ENCODE measurements at regions not wholly inside any gene's neighbourhood (a gene's known extent, or its start where the extent isn't known, plus 50 kb on each side); places are given as distances from the start of the nearest gene placed in this dataset.
A peak's percentile ranks its signal among the peaks of the same experiment; 100 is the strongest.

DNA sequence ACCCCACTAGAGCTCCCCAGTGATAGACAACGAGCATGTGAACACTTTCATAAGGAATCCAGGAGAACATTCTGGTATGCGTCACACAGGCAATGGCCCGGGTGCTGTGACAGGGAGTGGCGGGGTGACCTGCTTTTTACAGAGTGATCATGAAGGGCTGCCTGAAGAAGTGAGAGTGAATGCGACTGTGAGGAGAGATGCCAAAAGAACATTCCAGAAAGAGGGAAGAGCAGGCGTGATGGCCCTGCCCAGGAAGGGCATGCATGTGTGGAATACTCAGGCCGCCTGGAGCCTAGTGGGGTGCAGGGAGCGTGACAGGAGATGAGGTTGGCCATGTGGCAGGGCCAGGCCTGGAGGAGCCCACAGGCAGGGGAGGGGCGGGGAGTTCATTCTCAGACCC lies 53.8 kb downstream of the FZD10 start:
- DNase-seq (ENCODE audit: low spot score) = no peak
- intact Hi-C loops (cut with DNase I) = no loop called here

DNA sequence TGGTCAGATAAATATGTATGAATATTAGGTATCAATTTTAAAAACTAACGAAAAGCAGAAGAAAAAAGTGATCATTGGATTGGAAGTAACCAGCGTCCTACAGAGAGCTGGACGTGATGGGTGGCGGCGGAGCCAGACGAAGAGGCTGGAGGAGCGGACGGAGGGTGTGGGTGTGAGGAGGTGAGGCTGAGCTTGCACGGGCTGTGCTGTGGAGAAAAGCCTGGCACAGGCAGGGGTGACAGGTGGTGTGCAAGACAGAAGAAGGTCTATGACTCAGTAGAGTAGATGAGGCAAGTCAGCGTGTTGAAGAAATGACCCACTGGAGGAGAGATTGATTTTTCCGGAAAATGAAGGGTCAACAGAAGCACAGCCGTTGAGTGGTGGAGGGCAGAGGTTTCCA lies 56.4 kb downstream of the FZD10 start:
- no peak for DNase-seq (ENCODE audit: low spot score)

DNA sequence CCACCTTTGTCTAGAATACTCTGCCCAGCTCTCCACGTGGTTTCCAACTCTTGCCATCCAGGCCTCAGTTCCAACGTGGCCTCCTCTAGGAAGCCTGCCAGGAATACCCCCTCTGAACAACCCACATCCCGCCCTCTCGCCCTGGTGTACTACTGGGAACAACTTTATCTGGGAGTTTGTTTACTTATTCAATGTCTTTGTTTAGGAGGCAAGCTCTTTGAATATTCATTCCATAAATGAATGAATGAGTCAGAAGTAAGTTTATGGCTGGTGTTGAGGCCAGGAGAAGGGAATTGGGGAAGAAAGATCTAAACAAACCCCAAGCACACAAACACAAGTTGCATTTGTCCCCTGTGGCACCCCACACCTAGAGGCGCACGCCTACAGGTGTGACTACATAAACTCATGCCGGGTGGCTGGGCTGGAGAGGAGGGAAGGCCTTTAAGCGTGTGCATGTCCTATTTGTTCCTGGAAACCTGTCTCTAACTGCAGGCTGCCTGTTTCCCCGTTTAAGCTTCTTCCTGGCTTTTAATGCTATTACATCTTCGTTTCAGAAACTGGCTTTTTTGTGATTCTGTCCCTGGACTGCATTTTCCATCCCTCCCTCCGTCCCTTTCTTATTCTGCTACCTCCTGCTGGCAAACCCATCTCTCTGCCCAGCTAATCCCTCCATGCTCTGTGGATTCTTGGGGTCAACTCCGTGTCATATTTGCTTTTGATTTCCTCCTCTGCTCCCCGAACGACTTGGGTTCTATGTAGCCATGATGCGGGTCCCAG lies 57.9 kb downstream of the FZD10 start:
- intact Hi-C loops (cut with DNase I) = no loop called here
- no peak for DNase-seq (ENCODE audit: low spot score)

More for the DNA sequence above, 56.4 kb downstream of the FZD10 start:
- intact Hi-C loops (cut with DNase I) = no loop called here

DNA sequence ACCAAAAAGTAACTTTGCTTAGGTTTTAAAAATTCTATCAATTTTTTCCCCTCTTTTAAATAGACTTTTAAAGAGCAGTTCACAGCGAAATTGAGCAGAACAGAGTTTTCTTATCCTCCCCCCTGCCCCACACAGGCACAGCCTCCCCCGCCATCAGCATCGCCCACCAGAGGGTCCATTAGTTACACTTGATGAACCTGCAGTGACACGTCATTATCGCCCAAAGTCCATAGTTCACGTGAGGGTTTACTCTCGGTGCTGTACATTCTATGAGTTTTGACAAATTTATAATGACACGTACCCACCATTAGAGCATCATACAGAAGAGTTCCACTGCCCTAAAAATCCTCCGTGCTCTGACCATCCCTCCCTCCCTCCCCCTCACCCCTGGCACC lies 58.4 kb downstream of the FZD10 start:
- intact Hi-C loops (cut with DNase I) = no loop called here
- no peak for DNase-seq (ENCODE audit: low spot score)

DNA sequence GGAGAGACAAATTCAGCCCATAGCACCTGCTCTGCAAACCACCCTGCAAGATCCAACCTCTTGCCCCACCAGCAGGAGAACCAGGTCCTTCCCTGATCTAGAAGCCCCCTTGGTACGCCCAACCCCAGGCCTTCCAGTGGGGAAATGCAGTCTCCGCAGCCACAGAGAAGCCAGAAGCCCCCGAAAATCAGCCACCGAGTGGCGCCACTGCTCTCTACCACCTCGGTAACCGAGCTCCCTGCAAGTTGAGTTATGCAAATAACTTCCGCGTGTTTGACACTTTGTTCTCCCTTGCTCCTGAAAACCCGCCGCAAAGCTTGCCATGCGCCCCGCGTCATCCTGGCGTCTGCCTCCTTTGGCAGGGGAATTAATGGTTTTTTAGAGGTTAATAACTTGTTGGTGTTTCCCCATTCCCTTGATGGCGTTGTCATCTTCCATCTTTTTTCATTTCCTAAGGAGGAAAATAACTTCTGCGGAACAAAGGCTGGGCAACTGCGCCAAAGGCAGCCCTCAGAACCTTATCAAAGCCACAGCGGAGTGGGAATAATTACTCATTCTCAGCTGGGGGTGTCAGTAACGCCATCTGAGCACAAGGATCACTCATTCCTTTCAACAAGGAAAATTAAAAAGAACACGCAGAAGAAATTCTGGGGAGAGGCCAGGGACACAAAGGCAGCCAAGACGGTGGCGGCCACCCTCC lies 60.4 kb downstream of the FZD10 start:
- intact Hi-C loops (cut with DNase I) = no loop called here

DNA sequence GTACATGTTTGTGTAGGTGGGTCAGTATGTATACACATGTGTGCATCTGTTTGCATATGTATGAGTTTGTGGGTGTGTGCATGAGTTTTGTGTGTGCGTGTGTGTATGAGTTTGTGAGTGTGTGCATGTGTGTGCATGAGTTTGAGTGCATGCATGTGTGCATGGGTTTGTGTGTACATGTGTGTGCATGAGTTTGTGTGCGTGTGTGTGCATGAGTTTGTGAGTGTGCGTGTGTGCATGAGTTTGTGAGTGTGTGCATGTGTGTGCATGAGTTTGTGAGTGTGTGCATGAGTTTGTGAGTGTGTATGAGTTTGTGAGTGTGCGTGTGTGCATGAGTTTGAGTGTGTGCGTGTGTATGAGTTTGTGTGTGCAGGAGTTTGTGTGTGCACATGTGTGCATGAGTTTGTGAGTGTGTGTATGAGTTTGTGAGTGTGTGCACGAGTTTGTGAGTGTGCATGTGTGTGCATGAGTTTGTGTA lies 61.5 kb downstream of the FZD10 start:
- intact Hi-C loops (cut with DNase I) = no loop called here
- no peak for DNase-seq (ENCODE audit: low spot score)

More for the DNA sequence above, 60.4 kb downstream of the FZD10 start:
- DNase-seq (ENCODE audit: low spot score) = no peak

DNA sequence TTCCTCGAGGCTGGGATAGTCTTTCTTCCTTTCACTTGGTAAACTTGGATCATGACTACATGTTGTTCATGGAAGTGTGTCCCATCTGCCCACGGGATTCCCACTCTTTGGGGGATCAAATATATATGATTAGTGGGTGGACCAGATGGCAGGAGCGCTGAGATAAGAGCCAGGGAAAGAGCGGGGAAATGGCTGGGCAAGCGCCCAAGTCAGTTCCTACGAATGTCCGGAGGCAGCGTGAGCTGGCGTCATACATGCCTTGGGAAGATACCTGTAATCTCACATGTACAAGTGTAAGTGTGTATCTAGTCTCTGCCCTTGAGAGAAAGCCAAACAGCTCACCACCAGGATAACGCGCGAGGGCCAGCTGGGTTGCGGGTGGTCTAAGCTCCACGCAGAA lies 62.3 kb downstream of the FZD10 start:
- no peak for DNase-seq (ENCODE audit: low spot score)
- intact Hi-C loops (cut with DNase I) = no loop called here

DNA sequence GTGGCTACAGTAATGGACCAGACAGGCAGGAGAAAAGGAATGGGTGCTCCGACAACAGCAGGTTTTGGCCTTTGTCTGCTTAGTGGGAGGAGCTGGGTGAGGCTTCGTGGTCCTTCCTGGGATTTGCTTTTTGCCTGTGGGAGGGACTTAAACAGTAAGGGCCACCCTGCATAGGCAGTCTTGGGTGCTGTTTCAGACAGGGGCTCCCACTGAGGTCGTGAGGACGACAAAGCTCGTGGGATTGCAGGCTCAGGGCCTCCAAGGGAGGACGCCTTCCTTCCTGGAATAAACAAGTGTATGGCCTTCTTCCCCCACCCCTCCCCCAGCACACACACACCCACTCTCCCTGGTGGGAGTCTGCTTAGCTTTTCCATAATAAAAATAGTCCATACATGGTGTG lies 63.1 kb downstream of the FZD10 start:
- intact Hi-C loops (cut with DNase I) = no loop called here
- DNase-seq (ENCODE audit: low spot score) = no peak

DNA sequence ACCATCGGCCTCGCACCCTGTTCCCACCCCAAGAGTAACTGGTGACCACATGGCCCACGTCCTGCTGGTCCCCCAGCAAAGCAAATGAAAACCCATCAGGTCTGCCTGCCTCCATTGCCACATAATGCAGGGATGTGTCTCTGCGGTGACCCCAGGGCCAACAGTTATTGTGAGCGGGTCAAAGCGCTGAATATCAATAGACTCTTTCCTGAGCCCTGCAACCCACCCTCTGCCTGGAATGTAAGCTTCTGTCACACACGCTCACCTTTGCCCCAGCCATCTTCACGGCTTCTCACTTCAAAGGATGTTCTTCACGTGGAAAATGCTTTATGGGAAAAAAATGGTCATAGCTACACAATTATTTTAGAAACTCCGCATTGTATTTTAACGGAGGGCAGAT lies 63.9 kb downstream of the FZD10 start:
- intact Hi-C loops (cut with DNase I) = no loop called here
- no peak for DNase-seq (ENCODE audit: low spot score)

DNA sequence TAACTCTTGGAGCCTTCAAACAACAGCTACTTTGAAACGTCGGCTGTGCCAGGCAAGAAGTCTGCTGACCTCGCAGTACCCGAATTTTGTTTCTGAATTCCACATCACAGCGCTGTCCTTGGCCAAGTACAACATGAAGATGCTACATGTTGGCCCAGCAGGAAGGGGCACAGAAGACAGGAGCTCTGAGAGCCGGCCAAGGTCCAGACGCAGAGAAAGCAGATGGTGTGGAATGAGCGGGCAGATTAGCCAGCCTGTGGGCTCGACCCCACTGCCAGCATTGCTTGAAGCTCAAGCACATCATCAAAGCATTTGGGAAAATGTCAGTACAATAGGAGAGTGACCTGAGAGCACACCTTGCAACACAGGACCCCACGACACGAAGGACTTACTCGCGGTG lies 64.5 kb downstream of the FZD10 start:
- no peak for DNase-seq (ENCODE audit: low spot score)
- intact Hi-C loops (cut with DNase I) = no loop called here

DNA sequence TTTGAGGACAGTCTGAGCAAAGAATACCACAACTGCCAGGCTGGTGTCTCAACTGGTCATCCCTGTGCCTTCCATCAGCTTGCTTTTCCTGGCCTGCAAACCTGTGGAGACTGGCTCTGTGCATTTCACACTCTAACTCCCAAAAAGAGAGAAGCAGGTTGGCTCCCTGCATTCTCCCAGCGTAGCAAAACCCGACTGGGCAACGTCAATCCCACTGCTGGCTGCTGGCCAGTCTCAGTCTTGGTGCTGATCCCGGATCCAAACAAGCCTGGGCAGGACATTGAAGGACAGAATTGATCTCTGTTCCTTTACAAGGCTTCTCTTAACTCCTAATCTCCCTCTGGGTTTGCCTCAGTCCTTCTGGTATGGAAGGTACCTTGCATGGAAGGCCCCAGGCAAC lies 65.4 kb downstream of the FZD10 start:
- DNase-seq (ENCODE audit: low spot score) = no peak
- intact Hi-C loops (cut with DNase I) = no loop called here

DNA sequence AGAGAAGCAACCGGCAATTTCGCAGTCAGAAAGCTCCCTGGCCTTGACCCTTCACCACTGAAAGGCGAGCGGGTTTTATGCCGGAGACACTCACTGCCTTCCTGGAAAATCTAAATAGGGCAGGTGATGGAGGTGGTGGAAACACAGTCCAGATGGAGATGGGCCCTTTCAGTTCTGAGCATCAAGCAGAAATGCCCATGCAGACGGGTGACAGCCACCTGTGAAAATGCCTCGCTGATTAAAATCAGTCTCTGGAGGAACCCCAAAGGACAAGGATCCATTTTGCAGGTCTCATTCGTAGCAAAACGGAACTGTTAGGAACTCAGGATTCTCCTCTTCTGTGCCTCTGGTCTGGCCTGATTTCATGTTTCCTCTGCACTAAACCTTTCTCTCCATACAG lies 74.2 kb downstream of the FZD10 start:
- peak; percentile 23 for DNase-seq (ENCODE audit: low spot score)
- intact Hi-C loops (cut with DNase I) = no loop called here

DNA sequence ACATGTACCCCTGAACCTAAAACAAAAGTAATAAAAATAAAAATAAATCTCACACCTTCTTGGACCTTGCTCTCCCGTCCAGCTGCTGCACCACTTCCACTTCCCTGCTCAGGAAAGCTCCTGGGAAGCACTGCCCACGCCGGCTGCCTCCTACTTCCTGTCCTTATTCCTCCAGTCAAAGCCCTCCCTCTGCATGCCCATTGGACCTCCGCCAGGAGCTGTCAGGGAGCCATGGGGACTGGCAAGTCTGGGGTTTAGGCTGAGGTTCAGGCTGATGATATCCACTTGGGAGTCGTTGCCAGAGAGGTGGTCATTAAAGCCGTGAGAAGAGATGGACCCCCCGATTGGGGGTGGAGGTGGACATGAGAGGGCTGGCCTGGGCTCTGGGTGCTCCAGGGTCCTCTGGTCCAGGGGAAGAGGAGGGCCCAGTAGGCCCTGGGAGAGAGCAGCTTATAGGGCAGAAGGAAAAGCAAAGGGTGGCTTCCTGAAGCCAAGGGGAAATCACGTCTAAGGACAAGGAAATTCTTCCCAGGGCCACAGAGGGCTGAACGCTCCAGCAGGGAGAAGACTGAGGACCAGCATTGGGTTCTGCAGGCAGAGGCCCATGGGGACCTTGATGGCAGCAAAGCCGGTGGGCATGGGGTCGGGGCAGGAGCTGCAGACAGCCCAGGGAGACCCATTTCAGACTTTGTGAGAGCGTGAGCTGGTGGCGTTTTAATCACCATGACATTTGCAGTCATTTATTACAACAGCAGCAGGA lies 78.7 kb downstream of the FZD10 start:
- DNase-seq (ENCODE audit: low spot score) = peak; percentile 58
- intact Hi-C loops (cut with DNase I) = no loop called here

DNA sequence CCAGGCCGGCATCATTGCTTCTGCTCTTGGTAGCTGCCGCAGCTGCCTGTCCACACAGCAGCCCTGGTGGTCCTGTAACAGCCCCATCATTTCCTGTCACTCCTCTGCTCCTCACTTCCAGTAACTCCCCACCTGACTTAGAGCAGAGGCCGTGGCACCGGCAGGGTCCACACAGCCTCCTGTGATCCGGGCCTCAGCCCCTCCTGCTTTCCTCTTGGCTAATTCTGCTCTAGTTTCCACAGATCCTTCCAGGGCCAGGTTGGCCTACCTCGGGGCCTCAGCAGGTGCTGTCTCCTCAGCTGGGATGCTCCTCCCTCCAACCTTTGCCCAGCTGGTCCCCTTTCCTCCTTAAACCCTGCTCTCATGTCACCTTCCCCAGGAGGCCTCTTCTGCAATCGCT lies 80.2 kb downstream of the FZD10 start:
- intact Hi-C loops (cut with DNase I) = no loop called here
- DNase-seq (ENCODE audit: low spot score) = peak; percentile 38

DNA sequence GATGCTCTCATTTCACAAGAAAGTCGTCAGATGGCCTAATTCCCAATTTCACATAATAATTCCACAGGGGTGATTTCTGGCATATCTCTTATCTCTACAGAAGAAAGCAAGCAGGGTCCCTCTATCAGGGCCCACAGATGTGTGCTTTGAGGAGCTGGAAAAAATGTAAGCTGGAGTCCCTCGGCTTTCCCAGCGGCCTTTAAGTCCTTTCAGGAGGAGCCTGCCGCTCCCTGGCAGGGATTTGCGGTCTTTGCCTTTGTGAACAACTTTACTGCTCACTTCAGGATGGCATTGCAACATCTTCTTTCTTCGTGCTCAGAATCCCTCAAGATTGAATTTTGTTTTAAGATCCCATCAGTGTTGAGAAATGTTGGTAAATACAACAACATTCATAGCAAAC lies 83.0 kb downstream of the FZD10 start:
- intact Hi-C loops (cut with DNase I) = no loop called here

DNA sequence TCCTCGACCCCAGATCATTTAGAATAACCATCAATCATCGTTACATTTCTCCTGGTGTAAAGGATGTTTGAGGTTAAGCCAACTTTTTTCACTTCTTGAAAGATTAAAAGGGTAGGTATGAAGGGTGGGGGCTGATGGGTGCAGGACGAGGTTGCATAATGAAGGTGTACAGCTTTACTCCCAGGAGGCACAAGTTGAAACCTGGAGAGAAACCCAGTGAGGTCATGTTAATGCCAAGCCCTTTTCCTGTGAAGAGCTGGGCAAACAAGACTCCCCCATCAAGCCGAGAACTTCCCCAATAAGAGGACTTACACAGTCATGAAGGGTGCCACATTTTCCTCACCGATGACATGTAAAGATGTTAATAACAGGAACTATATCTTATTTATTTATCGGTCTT lies 84.3 kb downstream of the FZD10 start:
- intact Hi-C loops (cut with DNase I) = no loop called here
- no peak for DNase-seq (ENCODE audit: low spot score)

More for the DNA sequence above, 83.0 kb downstream of the FZD10 start:
- DNase-seq (ENCODE audit: low spot score) = peak; percentile 36

DNA sequence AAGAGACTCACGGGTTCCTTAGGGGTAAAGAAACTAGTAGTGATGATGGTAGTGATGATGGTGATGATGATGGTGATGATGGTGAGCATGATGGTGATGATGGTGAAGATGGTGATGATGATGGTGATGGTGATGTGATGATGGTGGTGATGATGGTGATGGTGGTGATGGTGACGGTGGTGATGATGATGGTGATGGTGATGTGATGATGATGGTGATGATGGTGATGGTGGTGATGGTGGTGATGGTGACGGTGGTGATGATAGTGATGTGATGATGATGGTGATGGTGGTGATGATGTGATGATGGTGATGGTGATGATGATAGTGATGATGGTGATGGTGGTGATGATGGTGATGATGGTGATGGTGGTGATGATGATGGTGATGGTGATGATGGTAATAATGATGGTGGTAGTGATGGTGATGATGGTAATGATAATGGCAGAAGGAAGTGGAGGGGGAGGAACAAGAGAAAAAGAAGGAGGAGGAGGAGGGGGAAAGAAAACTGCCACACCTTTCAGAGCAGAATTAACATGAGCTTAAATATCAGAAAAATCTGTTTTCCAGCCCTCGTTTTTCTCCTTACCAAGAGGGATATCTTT lies 85.5 kb downstream of the FZD10 start:
- intact Hi-C loops (cut with DNase I) = no loop called here
- no peak for DNase-seq (ENCODE audit: low spot score)

DNA sequence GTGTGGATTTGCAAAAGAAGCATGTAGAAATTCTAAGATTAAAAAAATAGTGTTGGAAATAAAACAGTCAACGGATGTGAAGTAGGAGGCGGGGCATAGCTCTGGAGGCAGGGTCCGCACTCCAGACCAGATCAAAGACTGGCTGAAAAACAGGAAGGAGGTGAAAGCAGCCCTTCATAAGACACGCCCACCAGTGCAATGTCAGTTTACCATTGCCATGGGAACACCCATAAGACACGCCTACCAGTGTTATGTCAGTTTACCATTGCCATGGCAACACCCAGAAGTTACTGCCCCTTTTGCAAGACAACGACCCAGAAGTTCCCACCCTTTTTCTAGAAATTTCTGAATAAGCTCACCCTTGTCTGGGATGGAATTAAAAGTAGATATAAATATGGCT lies 87.1 kb downstream of the FZD10 start:
- DNase-seq (ENCODE audit: low spot score) = no peak
- intact Hi-C loops (cut with DNase I) = no loop called here

DNA sequence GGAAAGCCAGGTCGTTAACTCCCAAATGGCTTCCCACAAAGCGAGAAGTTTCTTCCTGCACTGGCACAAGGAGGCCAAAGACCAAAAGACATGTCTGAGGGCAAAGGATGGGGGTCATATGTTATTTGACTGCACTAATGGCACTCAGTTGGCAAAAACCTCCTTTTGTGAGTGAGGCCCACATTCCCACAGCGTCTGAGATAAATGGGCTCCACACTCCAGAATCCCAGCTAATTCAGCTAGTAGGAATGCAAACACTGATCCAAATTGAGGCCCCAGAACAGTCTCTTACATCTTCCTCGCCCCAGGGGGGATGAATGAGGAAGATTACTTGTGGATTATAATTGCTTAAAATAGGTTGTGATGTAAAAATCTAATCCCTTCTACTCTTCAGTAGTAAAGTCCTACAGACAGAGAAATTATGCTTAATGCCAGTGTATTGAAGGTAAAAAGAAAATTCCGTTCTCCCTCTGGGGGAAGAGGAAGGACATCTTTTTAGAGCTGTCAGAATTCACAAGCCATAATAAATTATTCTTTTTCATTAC lies 86.4 kb upstream of the PIWIL1 start:
- intact Hi-C loops (cut with DNase I) = no loop called here
- DNase-seq (ENCODE audit: low spot score) = no peak

DNA sequence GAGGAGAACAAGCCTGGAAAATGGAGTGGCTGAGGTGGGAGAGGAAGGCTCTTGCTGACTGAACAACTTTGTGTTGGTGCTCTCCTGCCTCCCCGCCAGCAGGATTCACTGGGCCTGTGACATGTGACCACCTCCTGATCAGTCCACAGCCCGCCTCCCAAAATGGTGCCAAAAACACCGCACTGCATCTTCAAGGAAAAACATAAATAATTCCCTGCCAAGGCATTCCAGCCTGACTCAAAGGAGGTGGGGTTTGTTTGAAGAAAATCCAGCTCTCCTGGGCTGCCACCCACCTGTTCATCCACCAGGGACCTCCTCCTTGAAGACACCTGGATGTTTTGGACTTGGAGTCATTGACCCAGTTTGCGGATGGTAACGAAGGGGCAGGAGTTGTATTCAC lies 83.8 kb upstream of the PIWIL1 start:
- intact Hi-C loops (cut with DNase I) = no loop called here
- DNase-seq (ENCODE audit: low spot score) = no peak
